AG20443 (cell line): ENCODE measurements at regions not wholly inside any gene's neighbourhood (a gene's known extent, or its start where the extent isn't known, plus 50 kb on each side); places are given as distances from the start of the nearest gene placed in this dataset.

Experiments used
- DNase-seq: peaks from one replicate; pipeline ENCODE4 v3.0.0; 2012; ENCODE audit warnings: low spot score, mixed read lengths

DNA sequence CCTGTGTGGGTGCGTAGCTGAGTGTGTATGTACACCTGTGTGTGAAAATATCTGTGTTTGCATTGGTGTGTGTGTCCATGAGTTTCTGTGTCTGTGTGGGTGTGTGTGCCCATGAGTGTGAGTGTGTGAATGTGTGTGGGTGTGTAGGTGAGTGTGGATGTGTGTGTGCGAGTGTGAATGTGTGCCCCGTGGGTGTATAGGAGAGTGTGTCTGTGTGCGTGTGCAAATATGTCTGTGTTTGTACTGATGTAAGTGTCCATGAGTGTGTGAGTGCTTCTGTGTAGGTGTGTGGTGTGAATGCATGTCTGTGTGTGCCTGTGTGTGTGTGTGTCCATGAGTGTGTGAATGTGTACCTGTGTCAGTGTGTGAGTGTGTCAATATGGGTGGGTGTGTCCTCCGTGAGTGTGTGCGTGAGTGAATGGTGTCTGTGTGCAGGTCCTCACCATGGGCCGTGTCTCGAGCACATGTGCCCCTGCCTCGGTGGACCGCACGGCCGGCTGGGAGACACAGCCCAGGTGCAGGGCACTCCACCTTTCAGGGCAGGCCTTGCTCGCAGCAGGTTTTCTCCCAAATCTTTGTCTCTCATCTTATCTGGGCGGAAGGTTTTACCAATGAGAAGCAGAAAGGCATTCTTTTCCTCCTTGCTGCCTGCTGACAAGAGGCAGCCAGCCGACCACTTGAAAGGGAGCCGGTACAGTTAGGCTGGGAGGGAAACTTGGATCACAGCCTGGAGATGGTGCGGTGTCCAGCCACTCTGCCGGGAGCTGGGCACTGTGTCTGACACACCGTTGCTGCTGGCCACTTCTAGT, 107.1 kb upstream of the FAM20C start:
- DNase-seq, result peak; percentile 53

DNA sequence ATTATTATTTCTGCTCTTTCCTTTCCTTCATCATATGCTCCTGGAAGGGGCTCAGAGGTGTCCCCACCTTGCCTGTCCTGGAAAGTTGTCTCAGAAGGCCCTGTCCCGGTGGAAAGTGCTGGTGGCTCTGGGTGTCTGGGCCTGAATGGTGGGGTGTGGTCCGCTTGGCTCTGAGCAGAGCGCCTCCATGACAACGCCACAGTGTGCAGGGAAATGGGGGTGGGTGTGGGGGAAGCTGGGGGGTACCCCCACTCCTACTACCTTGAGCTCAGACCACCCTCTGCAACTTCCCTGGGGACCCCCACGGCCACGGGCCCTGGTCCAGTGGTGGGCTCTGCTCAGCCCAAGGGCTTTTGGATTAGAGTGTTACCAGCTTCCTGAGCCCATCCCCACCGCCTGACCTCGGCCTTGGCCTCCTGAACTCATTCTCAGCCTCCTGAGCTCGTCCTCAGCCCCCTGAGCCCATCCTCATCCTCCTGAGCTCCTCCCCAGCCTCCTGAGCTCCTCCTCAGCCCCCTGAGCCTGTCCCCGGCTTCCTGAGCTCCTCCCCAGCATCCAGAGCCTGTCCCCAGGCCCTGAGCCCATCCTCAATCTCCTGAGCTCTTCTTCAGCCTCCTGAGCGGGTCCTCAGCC, 106.4 kb upstream of the FAM20C start:
- peak; percentile 7 for DNase-seq

DNA sequence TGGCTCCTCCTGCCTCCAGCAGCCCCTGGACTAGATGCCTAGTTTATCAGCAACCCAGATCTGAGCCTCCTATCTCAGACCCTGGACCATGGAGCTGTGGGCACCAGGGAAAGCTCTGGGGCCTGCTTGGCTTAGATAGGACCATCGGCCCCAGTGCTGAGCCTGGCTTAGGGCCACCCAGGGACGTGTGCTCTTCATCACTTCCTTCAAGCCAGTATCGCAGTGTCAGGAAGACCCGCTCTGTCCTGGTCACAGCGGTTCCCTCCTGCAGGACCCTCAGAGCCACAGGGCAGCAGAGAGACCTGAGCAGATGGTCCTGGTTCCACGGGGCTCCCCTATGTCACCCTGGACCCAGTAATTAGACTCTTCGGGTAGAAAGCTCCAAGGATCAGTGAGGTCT, 105.7 kb upstream of the FAM20C start:
- DNase-seq, result no peak

DNA sequence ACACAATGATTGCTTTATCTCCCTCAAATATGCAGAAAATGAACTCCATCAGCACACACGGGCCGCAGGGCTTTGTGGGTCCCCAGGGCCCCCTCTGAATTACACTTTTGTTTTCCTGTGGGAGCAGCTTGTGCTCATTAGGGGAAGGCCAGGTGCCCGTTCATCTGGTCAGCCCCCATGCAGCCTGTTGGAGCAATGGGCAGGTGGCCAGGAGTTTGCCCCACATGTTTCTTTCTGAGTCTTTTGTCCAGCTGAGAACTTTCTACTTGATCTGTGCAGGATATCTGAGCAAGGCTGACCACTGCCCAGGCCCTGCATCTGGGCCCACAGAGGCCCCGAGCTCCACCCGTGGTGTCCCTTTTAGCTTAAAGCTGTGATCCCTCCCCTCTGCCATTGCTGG, 105.3 kb upstream of the FAM20C start:
- DNase-seq, result no peak

DNA sequence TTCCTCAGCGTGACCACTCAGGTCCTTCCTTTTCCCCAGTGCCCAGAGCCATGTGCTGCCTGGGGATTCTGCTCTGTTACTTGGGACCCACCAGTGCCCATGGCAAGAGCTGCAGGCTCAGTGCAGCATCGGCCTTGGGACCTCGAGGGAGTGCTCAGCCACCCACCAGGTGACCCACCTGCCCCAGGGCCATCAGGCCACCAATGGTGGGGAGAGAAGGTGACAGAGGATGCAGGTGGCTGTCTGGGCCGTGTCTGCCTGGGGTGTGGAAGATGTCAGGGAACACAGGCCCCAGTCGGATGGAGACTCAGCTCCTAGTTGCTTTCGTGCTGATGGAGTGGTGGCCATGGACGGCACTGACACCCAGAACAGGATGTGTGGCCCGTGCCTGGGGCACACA, 104.7 kb upstream of the FAM20C start:
- DNase-seq, result no peak

DNA sequence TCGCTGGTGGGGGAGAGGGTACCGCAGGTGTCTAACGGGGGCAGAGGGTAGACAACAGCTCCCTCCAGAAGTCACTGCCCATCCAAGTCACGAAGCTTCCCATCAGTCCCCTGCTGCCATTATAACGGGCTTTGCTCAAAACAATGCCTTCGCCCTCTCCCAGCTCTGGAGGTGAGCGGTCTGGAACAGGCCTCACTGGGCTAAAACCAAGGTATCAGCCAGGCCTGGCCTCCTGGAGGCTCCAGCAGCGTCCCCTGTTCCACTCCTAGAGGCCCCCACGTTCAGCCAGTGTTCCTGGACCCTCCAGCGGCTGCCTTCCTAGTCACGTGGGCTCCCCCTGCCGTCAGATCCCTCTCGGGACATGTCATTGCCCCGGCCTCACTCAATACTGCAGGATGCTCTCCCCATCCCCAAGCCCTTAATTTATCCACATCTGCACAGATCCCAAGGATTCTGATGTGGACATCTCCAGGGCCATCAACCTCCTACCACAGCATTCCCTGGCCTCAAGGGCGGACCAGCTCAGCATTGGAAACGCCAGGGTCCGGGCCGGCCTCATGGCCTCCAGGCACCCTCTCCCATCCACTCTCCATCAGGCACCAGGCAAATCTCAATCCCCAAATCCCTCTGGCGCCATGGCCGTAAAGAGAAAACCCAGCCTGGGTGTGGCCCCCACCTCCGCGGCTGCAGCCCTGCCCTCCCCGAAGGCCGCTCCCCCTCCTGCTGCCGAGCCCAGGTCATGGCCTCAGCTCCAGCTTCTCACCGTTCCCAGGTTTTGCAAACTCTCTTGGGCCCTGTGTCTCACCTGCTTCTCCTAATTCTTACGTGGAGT, 104.1 kb upstream of the FAM20C start:
- no peak for DNase-seq

DNA sequence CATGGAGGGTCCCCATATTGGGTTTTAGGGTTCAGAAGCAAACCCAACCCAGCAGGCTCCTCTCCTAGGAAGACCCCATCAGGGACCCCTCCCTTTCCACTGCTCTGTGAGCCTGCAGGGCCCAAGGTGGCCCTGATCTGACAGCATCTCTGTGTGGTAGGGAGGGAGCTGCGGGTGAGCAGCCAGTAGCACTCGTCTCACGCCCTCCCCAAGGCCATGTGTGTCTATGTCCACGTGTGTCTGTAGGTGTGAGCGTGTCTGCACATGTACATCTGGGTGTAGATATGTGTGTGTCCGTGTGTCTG, 103.5 kb upstream of the FAM20C start:
- no peak for DNase-seq

DNA sequence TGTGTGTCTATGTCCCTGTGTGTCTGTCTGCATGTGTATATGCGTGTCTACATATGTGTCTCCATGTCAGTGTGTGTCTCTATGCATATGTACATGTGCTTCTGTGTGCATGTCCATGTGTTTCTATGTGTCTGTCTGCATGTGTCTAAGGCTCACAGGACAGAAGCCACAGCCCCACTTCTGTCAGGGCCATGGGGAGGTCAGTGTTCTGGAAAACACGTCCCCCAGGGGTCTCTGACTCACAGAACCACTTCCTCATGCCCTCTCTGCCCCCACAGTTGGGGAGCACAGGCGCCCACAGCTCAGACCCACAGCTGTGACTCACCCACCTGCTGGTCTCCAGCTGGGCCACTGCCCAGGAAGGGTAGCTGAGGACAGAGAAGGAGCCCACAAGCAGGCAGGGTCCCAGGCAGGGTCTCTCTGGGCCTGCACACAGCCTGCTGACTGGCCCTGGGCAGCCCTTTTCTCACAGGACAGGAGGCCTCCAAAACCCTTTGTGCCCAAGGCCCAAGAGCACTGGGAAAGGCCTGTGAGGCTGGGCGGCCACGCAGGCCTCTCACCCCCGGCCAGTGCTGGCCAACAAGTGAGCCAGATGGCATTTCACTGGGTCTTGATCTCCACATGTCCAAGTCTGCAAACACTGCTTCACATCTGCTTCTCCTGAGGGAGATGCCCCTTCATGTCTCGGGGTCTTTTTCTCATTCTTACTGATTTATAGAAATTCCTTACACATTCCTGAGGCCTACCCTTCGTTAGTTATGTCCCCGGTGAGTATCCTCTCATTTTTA, 102.9 kb upstream of the FAM20C start:
- peak; percentile 89 for DNase-seq

DNA sequence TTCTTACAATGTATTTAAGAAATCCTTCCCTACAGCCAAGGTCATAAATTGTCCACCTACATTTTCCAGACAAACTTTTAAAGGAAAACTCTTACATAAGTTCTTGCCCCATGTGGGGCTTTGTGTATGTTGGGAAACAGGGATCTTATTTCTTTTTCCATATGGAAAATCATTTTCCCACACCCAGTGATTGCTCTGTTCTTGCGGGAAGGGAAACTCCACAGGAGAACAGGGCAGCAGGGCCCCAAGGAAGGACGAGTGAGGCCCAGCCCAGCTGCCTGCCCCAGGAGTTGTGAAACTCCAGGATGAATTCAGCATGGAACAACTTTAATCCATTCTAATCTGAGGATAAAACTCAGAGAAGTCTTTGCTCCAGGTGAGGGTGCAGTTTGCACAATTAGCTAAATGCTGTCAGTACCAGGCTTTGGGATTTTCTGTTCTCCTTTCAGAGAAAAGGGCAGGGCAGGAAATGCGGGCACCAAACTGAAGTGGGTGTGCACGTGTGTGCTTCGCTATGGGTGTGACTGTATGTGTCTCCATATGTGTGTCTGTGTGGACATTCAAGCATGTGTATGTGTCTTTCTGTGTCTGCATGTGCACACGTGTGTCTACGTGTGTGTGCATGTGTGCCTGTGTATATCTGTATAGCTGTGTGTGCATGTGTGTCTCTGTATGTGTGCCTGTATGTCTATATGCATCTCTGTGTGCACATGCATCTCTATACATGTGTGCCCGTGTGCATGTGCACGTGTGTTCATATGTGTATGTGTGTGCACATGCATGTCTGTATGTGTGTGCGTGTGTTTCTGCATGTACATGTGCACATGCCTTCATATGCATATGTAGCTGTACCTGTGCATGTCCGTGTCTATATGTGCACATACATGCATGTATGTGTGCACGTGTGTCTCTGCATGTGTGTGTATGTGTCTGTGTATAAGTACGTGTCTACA, 102.0 kb upstream of the FAM20C start:
- DNase-seq, result peak; percentile 68

DNA sequence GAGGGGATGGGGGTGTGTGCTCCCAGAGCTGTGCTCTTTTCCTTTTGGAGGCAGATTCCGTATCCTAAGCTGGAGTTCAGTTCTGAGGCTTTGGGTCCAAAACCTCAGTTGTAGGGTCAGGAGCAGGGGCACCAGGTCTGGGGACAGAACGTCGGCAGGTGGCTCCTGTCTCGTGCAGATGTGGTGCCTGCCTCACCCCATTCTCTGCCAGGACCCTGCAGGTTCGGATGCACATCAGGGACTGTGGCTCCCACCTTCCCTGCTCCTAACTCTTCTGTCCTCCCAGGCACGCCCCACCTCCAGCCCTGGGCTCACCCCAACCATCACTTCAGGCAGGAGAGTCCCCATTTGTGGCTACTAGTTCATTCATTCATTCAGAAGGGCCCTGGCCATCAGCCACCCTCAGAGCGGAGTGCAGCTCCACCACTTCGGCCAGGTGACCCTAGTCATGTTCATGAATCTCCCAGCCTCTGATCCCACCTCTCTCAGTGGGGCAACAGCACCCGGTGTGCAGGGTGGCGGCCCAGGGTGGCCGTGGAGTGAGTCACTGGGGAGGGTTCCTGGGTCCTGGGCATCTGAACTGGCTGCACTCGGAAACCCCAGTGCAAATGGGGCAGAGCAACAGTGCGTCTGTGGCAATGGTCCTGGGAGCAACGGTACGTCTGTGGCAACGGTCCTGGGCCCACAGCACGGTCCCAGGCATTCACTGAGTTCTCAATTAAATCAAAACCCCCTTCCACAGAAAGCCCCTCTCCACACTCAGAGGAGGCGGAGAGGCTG, 100.8 kb upstream of the FAM20C start:
- no peak for DNase-seq

DNA sequence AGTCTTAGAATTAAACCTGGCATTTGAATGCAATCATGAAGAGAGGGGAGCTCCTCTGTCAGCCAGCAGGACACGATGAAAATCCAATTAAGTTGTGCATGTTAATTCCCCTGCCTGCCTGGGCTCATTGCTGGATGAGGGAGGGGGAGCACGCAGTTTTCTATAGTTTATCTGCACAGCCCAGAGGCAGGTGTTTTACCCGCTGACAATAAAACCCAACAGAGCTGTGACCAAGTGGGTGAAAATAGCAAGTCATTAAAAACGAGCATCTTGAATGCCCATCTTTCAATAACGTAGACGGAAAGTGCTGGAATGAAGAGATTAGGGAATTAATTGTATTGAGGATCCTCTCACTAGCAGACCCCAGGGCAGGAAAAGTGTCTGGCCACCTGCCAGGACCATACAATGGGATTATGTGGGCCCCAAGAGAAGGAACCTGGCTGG, 100.1 kb upstream of the FAM20C start:
- no peak for DNase-seq

DNA sequence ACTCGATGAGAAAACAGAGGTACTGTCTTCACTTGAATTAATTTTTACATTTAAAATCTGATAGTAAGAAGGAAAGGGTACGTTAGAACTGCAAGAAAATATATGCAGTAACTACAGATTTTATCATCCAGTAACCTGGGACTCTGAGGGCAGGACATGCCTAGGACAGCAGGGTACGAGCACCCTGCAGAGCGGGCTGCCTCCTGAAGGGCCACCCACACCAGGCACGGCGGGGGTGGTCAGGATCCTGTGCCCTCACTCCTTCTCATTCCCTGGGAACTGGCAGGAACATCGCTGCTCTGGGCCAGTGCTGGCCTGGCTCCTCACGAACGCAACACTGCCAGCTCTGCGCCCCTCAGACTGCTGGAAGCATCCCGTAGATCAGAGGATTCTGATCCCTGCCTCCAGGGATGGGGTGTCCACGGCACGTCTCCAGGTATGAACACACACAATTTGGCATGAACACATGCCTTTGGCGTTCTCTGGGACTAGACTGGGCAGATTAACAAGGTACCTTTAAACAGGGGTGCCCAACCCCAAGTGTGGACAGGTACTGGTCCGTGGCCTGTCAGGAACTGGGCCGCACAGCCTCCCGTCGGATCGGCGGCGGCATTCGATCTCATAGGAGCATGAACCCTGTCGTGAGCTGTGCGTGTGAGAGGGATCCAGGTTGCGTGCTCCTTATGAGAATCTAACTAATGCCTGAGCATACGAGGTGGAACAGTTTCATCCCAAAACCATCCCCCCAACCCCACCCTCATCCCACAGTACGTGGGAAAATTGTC, 99.3 kb upstream of the FAM20C start:
- DNase-seq, result no peak

DNA sequence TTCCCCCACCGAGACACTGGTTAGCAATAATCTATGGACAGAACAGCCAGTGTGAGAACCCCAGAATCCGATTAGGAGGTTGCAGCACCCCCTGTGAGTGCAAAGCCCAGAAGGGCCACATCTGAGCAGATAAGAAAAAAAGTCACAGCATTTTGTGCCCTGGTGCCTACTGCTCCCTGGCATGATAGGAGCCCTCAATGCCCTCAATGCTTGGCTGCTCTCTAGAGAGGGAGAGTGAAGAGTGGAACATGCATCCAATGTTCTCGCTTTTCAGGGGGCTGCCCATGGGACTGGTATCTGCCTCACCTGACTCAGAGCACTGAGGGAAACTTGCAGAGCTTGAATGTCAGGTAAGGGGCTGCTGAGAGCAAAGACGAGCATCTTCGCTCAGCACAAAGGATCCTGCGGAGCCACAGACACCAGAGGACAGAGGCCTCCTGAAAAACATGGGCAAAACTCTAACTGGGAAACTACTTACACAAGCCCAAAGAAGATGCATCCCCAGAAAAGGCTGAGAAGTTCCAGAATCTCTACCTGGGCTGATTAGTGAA, 98.0 kb upstream of the FAM20C start:
- no peak for DNase-seq

DNA sequence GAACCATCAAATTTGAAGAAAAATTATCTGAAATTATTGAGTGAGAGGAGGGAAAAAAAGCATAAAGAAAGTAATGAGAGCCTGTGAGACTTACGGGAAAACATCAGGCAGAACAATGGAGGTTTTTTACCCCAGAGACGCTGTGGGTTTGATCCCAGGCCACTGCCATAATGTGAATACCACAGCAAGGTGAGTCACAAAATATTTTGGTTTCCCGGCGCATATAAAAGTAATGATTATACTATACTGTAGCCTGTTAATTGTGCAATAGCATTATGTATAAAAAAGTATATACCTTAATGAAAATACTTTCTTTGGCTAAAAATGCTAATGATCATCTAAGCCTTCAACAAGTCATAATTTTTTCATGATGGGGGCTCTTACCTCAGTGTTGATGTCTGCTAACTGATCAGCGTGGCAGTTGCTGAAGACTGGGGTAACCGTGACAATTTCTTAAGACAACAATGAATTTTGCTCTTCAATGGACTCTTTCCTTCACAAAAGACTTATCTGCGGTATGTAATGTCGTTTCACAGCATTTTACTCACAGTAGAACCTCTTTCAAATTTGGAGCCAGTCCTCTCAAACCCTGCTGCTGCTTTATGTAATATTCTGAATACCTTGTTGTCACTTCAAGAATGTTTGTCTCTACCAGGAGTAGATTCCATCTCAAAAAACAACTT, 97.0 kb upstream of the FAM20C start:
- no peak for DNase-seq

DNA sequence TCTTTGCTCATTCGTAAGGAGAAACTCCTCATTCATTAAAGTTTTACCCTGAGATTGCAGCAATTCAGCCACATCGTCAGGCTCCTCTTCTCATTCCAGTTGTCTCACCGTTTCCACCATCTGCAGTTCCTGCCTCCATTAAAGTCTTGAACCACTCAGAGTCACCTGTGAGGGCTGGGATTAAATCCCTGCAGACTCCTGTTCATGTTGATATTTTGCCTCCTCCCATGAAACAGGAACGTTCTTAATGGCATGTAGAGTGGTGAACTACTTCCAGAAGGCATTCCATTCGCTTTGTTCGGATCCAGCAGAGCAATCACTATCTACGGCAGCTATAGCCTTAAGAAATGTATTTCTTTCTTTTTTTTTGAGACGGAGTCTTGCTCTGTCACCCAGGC, 96.5 kb upstream of the FAM20C start:
- DNase-seq, result no peak

DNA sequence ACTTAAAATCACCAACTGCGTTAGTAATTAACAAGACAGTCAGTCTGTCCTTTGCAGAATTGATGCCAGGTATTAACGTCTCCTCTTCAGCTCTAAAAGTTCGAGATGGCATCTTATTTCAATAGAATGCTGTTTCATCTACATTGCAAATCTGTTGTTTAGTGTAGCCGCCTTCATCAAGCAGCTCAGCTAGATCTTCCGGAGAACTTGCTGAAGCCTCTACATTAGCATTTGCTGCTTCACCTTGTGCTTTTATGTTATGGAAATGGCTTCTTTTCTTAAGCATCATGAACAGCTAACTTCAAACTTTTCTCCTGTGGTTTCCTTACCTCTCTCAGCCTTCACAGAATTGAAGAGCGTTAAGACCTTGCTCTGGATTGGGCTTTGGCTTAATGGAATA, 95.5 kb upstream of the FAM20C start:
- no peak for DNase-seq

DNA sequence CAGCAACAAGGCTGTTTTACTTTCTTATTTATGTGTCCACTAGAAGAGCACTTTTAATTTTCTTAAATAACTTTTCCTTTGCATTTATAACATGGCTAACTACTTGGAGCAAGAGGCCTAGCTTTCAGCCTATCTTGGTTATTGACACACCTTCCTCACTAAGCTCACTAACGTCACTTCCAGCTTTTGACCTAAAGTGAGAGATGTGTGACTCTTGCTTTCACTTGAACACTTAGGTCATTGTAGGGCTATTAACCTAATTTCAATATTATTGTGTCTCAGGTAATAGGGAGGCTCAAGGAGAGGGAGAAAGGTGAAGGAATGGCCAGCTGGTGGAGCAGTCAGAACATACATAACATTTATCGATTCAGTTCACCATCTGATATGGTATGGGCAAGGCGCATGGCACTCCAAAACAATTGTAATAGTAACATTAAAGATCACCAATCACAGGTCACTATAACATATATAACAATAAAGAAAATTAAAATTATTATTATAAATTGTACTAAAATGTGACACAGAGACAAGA, 95.0 kb upstream of the FAM20C start:
- DNase-seq, result no peak
